A549 (cell line): ENCODE measurements at regions not wholly inside any gene's neighbourhood (a gene's known extent, or its start where the extent isn't known, plus 50 kb on each side); places are given as distances from the start of the nearest gene placed in this dataset.

Experiments
- ATAC-seq, 2 experiments: fragments of 200-7000 bp in 1 of 2; fragments of >200 bp in 1 of 2; cut with Nextera tagmentation in 1 of 2; cut with Tn5 transposase in 1 of 2; 3 replicates each; pipeline versions ENCODE4 v1.8.0 to v1.9.1; 2018 to 2020; ENCODE audit warnings: mild to moderate bottlenecking in 1 of 2, moderate library complexity in 1 of 2
- CTCF ChIA-PET: fragments of 300-600 bp; sonication (Branson Sonifier 250); formaldehyde crosslinking; extraction: SDS; loops from one replicate; lab custom pipeline; 2021; ENCODE audit warnings: antibody characterized with exemption, inconsistent platforms; lab: Yijun Ruan, JAX
- POLR2A ChIA-PET: fragments of 350-600 bp; formaldehyde crosslinking; extraction: SDS; loops from one replicate; lab custom pipeline; 2021; ENCODE audit warnings: antibody characterized with exemption, inconsistent platforms; lab: Yijun Ruan, JAX
- DNase-seq, 2 experiments: peaks; one replicate each; pipeline versions ENCODE4 v3.0.0 to v3.0.0-alpha.2; 2011 to 2016; ENCODE audit warnings: low read depth in 1 of 2, low spot score in 1 of 2
- FAIRE-seq: peaks from 2 replicates; lab custom pipeline; 2011; peaks lifted over from hg19 to GRCh38; lab: Jason Lieb, UNC
- H3K27ac ChIP-seq, 2 experiments: fragments of >200 bp; sonication (Bioruptor Twin); formaldehyde crosslinking; 3 replicates each; pipeline ENCODE4 v1.5.1; 2016 to 2017
- H3K4me1 ChIP-seq: fragments of >200 bp; sonication (Bioruptor Twin); formaldehyde crosslinking; 3 replicates; pipeline ENCODE4 v1.6.1; 2016
- H3K4me2 ChIP-seq: fragments of >200 bp; sonication (Bioruptor Twin); formaldehyde crosslinking; 3 replicates; pipeline ENCODE4 v1.6.1; 2016
- H3K4me3 ChIP-seq: fragments of >200 bp; sonication (Bioruptor Twin); formaldehyde crosslinking; 3 replicates; pipeline ENCODE4 v1.5.1; 2016
- H3K9me3 ChIP-seq: fragments of >200 bp; sonication (Bioruptor Twin); formaldehyde crosslinking; 3 replicates; pipeline ENCODE4 v1.6.1; 2016
- BHLHE40 ChIP-seq: IDR thresholded peaks from 2 replicates; pipeline ENCODE4 v1.6.1; 2012; ENCODE audit warnings: low read depth, low read length, inconsistent platforms
- CBX8 ChIP-seq: fragments of 200-600 bp; sonication (generic); IDR thresholded peaks from 2 replicates; pipeline ENCODE4 v1.6.1; 2016
- CEBPB ChIP-seq, 2 experiments: fragments of >200 bp in 1 of 2; sonication (Bioruptor Twin) in 1 of 2; formaldehyde crosslinking in 1 of 2; IDR thresholded peaks; 2 replicates each; pipeline ENCODE4 v1.6.1; 2012 to 2016
- E2F6 ChIP-seq: IDR thresholded peaks from 2 replicates; pipeline ENCODE4 v1.6.1; 2012; ENCODE audit warnings: low read depth, borderline replicate concordance
- EHF ChIP-seq: fragments of 250-450 bp; sonication (Bioruptor Pico); IDR thresholded peaks from 2 replicates; pipeline ENCODE4 v1.5.0; 2020; ENCODE audit warnings: mild to moderate bottlenecking
- EHMT2 ChIP-seq: fragments of 200-600 bp; sonication (generic); IDR thresholded peaks from 2 replicates; pipeline ENCODE4 v1.6.1; 2016; ENCODE audit warnings: antibody characterized with exemption, low read depth, mild to moderate bottlenecking, moderate library complexity
- EP300 ChIP-seq, 2 experiments: fragments of >200 bp; sonication (Bioruptor Twin); formaldehyde crosslinking; IDR thresholded peaks; 2 replicates in 1 of 2; 3 replicates in 1 of 2; pipeline ENCODE4 v1.6.1; 2016 to 2017
- FOSL2 ChIP-seq, 2 experiments: fragments of 450-650 bp in 1 of 2; fragments of >200 bp in 1 of 2; sonication (Bioruptor Twin) in 1 of 2; formaldehyde crosslinking; IDR thresholded peaks; 2 replicates each; pipeline versions ENCODE4 v1.5.0 to v1.6.1; 2016 to 2020; ENCODE audit warnings: mild to moderate bottlenecking in 1 of 2, moderate library complexity in 1 of 2
- HDAC2 ChIP-seq: fragments of 200-600 bp; sonication (generic); IDR thresholded peaks from 2 replicates; pipeline ENCODE4 v1.6.1; 2016
- HMGXB4 ChIP-seq: fragments of 250-450 bp; sonication (Bioruptor Pico); IDR thresholded peaks from 2 replicates; pipeline ENCODE4 v1.5.0; 2021; ENCODE audit warnings: mild to moderate bottlenecking, moderate library complexity, borderline replicate concordance
- HOXB13 ChIP-seq: fragments of 250-450 bp; sonication (Bioruptor Pico); IDR thresholded peaks from 2 replicates; pipeline ENCODE4 v1.5.0; 2020; ENCODE audit warnings: low read depth, mild to moderate bottlenecking, moderate library complexity
- KDM5A ChIP-seq: fragments of 200-600 bp; sonication (generic); IDR thresholded peaks from 2 replicates; pipeline ENCODE4 v1.6.1; 2016; ENCODE audit warnings: antibody characterized with exemption, mild to moderate bottlenecking
- MAFK ChIP-seq: fragments of 450-650 bp; IDR thresholded peaks from 2 replicates; pipeline ENCODE4 v1.6.1; 2014; ENCODE audit not compliant: partially characterized antibody
- MAZ ChIP-seq: fragments of 150-350 bp; IDR thresholded peaks from 2 replicates; pipeline ENCODE4 v1.6.1; 2014; ENCODE audit warnings: antibody characterized with exemption, low read depth, low read length, borderline replicate concordance
- PHF8 ChIP-seq: fragments of 200-600 bp; sonication (generic); IDR thresholded peaks from 2 replicates; pipeline ENCODE4 v1.6.1; 2016; ENCODE audit warnings: low read depth, mild to moderate bottlenecking, antibody characterized with exemption, moderate library complexity, borderline replicate concordance
- POLR2AphosphoS2 ChIP-seq: conservative IDR thresholded peaks from 2 replicates; pipeline ENCODE4 v1.6.1; 2012; ENCODE audit warnings: low read length, improper control_type of control experiment, inconsistent platforms
- RARB ChIP-seq: fragments of 250-450 bp; sonication (Bioruptor Pico); IDR thresholded peaks from 2 replicates; pipeline ENCODE4 v1.8.0; 2021; ENCODE audit warnings: mild to moderate bottlenecking, moderate library complexity
- RNF2 ChIP-seq: fragments of 200-600 bp; sonication (generic); IDR thresholded peaks from 2 replicates; pipeline ENCODE4 v1.6.1; 2016; ENCODE audit warnings: low read depth, mild to moderate bottlenecking, antibody characterized with exemption, moderate library complexity, borderline replicate concordance
- SMC3 ChIP-seq: fragments of >200 bp; sonication (Bioruptor Twin); formaldehyde crosslinking; IDR thresholded peaks from 3 replicates; pipeline ENCODE4 v1.6.1; 2018; ENCODE audit warnings: inconsistent platforms
- SREBF2 ChIP-seq: fragments of 450-650 bp; IDR thresholded peaks from 2 replicates; pipeline ENCODE4 v1.6.1; 2014; ENCODE audit warnings: mild to moderate bottlenecking, moderate library complexity
- ZNF302 ChIP-seq: fragments of 250-450 bp; sonication (Bioruptor Pico); IDR thresholded peaks from 2 replicates; pipeline ENCODE4 v1.9.0; 2021; ENCODE audit warnings: inconsistent platforms, mild to moderate bottlenecking, moderate library complexity
- WGBS: methylation state at CpG from one replicate; pipeline ENCODE4 v1.1.6; 2017; ENCODE audit errors: missing lambda C conversion rate; 5-methylcytosine and 5-hydroxymethylcytosine counted together
- TF ChIP-seq, protein P1 (sequence below): fragments of 150-350 bp; IDR thresholded peaks from 2 replicates; pipeline ENCODE4 v1.6.1; 2014; ENCODE audit warnings: low read depth, mild to moderate bottlenecking, low read length
- TF ChIP-seq, protein P2 (sequence below): fragments of 200-600 bp; sonication (generic); IDR thresholded peaks from 2 replicates; pipeline ENCODE4 v1.6.1; 2016; ENCODE audit warnings: antibody characterized with exemption, mild to moderate bottlenecking, moderate library complexity
- TF ChIP-seq, protein P3 (sequence below): fragments of >200 bp; sonication (Bioruptor Twin); formaldehyde crosslinking; IDR thresholded peaks from 3 replicates; pipeline ENCODE4 v1.5.1; 2016
- TF ChIP-seq, protein P4 (sequence below): fragments of 250-450 bp; sonication (Bioruptor Pico); IDR thresholded peaks from 2 replicates; pipeline ENCODE4 v1.5.0; 2020; ENCODE audit warnings: low read depth, mild to moderate bottlenecking, moderate library complexity
- TF ChIP-seq, protein P5 (sequence below): fragments of 450-650 bp; IDR thresholded peaks from 2 replicates; pipeline ENCODE4 v1.6.1; 2014; ENCODE audit warnings: antibody characterized with exemption

GRCh38 chr21:27290028-27290427 lies 323.1 kb upstream of the ADAMTS5 start:
- no peak overlapping the region for H3K27ac ChIP-seq
- CTCF ChIA-PET: no interaction called here
- no peaks in the 10 kb centered on the region for H3K9me3 ChIP-seq
- ATAC-seq (no peak), DNase-seq (no peak), FAIRE-seq (no peak)
- H3K4me3 ChIP-seq: no peak overlapping the region
- 0% methylated on average over 3 of the region's 3 CpGs for WGBS
- no peak overlapping the region for H3K4me2 ChIP-seq
- H3K4me1 ChIP-seq: no peaks in the 10 kb centered on the region
- TF ChIP-seq RNF2 (no peak), HOXB13 (CRISPR knock-in tag) (no peak), EP300 (IDR thresholded peaks at IDR 0.05) (no peak), HMGXB4 (CRISPR knock-in tag) (no peak), PHF8 (no peak), FOSL2 (IDR thresholded peaks at IDR 0.05) (no peak), FOSL2 (CRISPR knock-in tag; IDR thresholded peaks at IDR 0.05) (no peak), HDAC2 (no peak), SMC3 (no peak), KDM5A (no peak), ZNF302 (CRISPR knock-in tag) (no peak), MAZ (no peak), MAFK (no peak), BHLHE40 (no peak), SREBF2 (no peak)
- TF ChIP-seq, protein P1, sequence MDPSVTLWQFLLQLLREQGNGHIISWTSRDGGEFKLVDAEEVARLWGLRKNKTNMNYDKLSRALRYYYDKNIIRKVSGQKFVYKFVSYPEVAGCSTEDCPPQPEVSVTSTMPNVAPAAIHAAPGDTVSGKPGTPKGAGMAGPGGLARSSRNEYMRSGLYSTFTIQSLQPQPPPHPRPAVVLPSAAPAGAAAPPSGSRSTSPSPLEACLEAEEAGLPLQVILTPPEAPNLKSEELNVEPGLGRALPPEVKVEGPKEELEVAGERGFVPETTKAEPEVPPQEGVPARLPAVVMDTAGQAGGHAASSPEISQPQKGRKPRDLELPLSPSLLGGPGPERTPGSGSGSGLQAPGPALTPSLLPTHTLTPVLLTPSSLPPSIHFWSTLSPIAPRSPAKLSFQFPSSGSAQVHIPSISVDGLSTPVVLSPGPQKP: no peak
- TF ChIP-seq, protein P2, sequence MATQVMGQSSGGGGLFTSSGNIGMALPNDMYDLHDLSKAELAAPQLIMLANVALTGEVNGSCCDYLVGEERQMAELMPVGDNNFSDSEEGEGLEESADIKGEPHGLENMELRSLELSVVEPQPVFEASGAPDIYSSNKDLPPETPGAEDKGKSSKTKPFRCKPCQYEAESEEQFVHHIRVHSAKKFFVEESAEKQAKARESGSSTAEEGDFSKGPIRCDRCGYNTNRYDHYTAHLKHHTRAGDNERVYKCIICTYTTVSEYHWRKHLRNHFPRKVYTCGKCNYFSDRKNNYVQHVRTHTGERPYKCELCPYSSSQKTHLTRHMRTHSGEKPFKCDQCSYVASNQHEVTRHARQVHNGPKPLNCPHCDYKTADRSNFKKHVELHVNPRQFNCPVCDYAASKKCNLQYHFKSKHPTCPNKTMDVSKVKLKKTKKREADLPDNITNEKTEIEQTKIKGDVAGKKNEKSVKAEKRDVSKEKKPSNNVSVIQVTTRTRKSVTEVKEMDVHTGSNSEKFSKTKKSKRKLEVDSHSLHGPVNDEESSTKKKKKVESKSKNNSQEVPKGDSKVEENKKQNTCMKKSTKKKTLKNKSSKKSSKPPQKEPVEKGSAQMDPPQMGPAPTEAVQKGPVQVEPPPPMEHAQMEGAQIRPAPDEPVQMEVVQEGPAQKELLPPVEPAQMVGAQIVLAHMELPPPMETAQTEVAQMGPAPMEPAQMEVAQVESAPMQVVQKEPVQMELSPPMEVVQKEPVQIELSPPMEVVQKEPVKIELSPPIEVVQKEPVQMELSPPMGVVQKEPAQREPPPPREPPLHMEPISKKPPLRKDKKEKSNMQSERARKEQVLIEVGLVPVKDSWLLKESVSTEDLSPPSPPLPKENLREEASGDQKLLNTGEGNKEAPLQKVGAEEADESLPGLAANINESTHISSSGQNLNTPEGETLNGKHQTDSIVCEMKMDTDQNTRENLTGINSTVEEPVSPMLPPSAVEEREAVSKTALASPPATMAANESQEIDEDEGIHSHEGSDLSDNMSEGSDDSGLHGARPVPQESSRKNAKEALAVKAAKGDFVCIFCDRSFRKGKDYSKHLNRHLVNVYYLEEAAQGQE: no peak
- TF ChIP-seq, protein P3, sequence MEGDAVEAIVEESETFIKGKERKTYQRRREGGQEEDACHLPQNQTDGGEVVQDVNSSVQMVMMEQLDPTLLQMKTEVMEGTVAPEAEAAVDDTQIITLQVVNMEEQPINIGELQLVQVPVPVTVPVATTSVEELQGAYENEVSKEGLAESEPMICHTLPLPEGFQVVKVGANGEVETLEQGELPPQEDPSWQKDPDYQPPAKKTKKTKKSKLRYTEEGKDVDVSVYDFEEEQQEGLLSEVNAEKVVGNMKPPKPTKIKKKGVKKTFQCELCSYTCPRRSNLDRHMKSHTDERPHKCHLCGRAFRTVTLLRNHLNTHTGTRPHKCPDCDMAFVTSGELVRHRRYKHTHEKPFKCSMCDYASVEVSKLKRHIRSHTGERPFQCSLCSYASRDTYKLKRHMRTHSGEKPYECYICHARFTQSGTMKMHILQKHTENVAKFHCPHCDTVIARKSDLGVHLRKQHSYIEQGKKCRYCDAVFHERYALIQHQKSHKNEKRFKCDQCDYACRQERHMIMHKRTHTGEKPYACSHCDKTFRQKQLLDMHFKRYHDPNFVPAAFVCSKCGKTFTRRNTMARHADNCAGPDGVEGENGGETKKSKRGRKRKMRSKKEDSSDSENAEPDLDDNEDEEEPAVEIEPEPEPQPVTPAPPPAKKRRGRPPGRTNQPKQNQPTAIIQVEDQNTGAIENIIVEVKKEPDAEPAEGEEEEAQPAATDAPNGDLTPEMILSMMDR: no peak
- POLR2A ChIA-PET: no interaction called here

DNA sequence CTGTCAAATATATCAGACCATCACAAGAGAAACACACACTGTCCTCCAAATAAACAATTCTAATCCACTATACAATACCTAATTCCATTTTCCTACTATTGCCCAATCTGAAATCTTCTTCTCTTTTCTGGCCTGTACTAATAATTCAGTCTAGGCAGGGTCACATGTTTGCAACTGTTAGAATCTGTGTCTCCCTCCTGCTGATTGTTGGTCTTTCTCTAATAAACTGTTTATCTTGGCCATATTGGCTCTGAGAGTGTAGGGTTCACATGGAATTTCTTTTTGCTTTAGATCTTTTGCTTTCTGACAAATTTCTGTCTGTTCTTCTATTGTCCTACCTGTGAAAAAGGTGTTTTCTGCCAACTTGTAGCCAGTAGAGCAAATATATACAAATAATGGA lies 319.9 kb upstream of the ADAMTS5 start:
- Histone ChIP-seq H3K4me3 (no peak overlapping the region), H3K27ac (no peak overlapping the region), H3K9me3 (no peaks in the 10 kb centered on the region), H3K4me2 (no peak overlapping the region), H3K4me1 (no peaks in the 10 kb centered on the region)
- DNase-seq (no peak), FAIRE-seq (no peak), ATAC-seq (no peak)
- ChIA-PET CTCF (no interaction called here), POLR2A (no interaction called here)
- TF ChIP-seq, protein P4, sequence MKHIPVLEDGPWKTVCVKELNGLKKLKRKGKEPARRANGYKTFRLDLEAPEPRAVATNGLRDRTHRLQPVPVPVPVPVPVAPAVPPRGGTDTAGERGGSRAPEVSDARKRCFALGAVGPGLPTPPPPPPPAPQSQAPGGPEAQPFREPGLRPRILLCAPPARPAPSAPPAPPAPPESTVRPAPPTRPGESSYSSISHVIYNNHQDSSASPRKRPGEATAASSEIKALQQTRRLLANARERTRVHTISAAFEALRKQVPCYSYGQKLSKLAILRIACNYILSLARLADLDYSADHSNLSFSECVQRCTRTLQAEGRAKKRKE: no peak
- TF ChIP-seq POLR2AphosphoS2 (no peak), RARB (CRISPR knock-in tag) (no peak), EHF (CRISPR knock-in tag) (no peak), CEBPB (IDR thresholded peaks at IDR 0.05) (no peak), RNF2 (no peak), E2F6 (no peak), EHMT2 (no peak), CBX8 (no peak)
- TF ChIP-seq, protein P5, sequence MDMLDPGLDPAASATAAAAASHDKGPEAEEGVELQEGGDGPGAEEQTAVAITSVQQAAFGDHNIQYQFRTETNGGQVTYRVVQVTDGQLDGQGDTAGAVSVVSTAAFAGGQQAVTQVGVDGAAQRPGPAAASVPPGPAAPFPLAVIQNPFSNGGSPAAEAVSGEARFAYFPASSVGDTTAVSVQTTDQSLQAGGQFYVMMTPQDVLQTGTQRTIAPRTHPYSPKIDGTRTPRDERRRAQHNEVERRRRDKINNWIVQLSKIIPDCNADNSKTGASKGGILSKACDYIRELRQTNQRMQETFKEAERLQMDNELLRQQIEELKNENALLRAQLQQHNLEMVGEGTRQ: no peak
